Transverse colon (tissue), 4 donors: ENCODE measurements at regions not wholly inside any gene's neighbourhood (a gene's known extent, or its start where the extent isn't known, plus 50 kb on each side); places are given as distances from the start of the nearest gene placed in this dataset.

ENCODE experiments used
- DNase-seq: peaks from one replicate; pipeline ENCODE4 v3.0.0-alpha.2; 2019
- H3K27ac ChIP-seq, 4 donors: fragments of 200-600 bp; sonication (generic); 2 replicates each; pipeline ENCODE4 v1.5.1; 2016 to 2018; ENCODE audit warnings: inconsistent platforms in 4 of 4
- H3K27me3 ChIP-seq: fragments of 200-600 bp; sonication (generic); 2 replicates; pipeline ENCODE4 v1.5.1; 2017; ENCODE audit warnings: inconsistent platforms
- H3K36me3 ChIP-seq, 4 donors: fragments of 200-600 bp; sonication (generic); 2 replicates each; pipeline ENCODE4 v1.5.1; 2017 to 2019; ENCODE audit warnings: inconsistent platforms in 4 of 4
- H3K4me1 ChIP-seq, 4 donors: fragments of 200-600 bp; sonication (generic); 2 replicates each; pipeline ENCODE4 v1.5.1; 2017 to 2020; ENCODE audit warnings: inconsistent platforms in 4 of 4
- H3K4me3 ChIP-seq, 4 donors: fragments of 200-600 bp; sonication (generic); 1 replicate in 1 of 4; 2 replicates in 3 of 4; pipeline versions ENCODE4 v1.5.1 to v1.6.1; 2017 to 2019; ENCODE audit warnings: inconsistent platforms in 4 of 4
- H3K9me3 ChIP-seq, 2 donors: fragments of 200-600 bp; sonication (generic); 2 replicates each; pipeline ENCODE4 v1.5.1; 2017 to 2019; ENCODE audit warnings: inconsistent platforms in 2 of 2
- CTCF ChIP-seq, 5 experiments: fragments of 200-600 bp in 3 of 5; fragments of 450-650 bp in 2 of 5; sonication (generic) in 3 of 5; IDR thresholded peaks; 1 replicate in 2 of 5; 2 replicates in 3 of 5; pipeline ENCODE4 v1.5.1; 2016 to 2017; ENCODE audit warnings: antibody characterized with exemption in 5 of 5, inconsistent platforms in 3 of 5, mild to moderate bottlenecking in 2 of 5, moderate library complexity in 1 of 5
- EP300 ChIP-seq: sonication (generic); formaldehyde crosslinking; IDR thresholded peaks from one replicate; pipeline ENCODE4 v1.6.1; 2017; ENCODE audit warnings: antibody characterized with exemption, low read depth
- POLR2A ChIP-seq: fragments of 450-650 bp; IDR thresholded peaks from one replicate; pipeline ENCODE4 v1.6.1; 2016; ENCODE audit warnings: antibody characterized with exemption, mild to moderate bottlenecking, moderate library complexity
- POLR2AphosphoS5 ChIP-seq, 3 donors: sonication (generic); formaldehyde crosslinking; IDR thresholded peaks; one replicate each; pipeline ENCODE4 v1.6.1; 2016; ENCODE audit warnings: antibody characterized with exemption in 3 of 3
- WGBS, 2 donors: methylation state at CpG; one replicate each; pipeline ENCODE4 v1.1.5; 2018; ENCODE audit warnings: low coverage in 1 of 2; 5-methylcytosine and 5-hydroxymethylcytosine counted together
- in situ Hi-C, 4 donors: fragments of 200-750 bp; cut with MboI; loops; one replicate each; pipeline versions ENCODE4 v1.15.0 to v1.15.1; 2017; ENCODE audit warnings: low sequenced_read_pairs in 3 of 4, low pct_ligation_motif_present in 1 of 4, low pct_unique_long_range_greater_than_20kb in 1 of 4
- intact Hi-C: fragments of 100-400 bp; cut with DNase I; formaldehyde crosslinking; loops from one replicate; pipeline ENCODE4 v1.15.1; 2023; ENCODE audit warnings: low total_unique reads

- intact Hi-C loops (no loop called here), in situ Hi-C loops (no loop called here)
- no peak for DNase-seq
Measured at GRCh38 chr6:76351275-76351674, 278.8 kb upstream of the IMPG1 start.

DNA sequence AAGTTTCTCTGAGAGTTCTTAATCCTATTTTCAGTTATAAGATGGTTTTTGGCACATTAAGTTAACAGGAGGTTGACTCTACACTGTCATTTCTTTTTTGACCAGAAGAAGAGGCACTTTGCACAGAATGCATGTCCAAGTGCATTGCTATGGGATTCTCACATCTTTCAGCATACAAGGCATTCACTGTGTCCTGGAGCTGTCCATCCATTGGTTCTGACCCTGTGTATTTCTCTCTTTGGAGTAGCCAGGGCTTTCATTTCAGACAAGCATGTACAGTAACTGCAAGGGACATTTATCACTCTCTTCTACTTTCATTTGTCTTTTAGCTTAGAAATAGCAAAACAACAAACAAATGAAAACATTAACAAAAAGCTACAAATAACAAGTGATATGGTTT is 275.1 kb upstream of the IMPG1 start:
- H3K27me3 ChIP-seq = no peaks in the 10 kb centered on the region
- no peaks in the 10 kb centered on the region for H3K9me3 ChIP-seq
- H3K36me3 ChIP-seq = no peaks in the 10 kb centered on the region
- TF ChIP-seq POLR2AphosphoS5 (IDR thresholded peaks at IDR 0.05) (no peak), EP300 (no peak), CTCF (IDR thresholded peaks at IDR 0.05) (no peak), POLR2A (no peak)
- in situ Hi-C loops = no loop called here
- no peak overlapping the region for H3K27ac ChIP-seq
- DNase-seq = no peak
- no peaks in the 10 kb centered on the region for H3K4me1 ChIP-seq
- intact Hi-C loops = loop anchor here (1.0 kb wide), 1 partner anchor 8 kb away; no protein-coding TSS in a partner anchor
- no peak overlapping the region for H3K4me3 ChIP-seq

More at GRCh38 chr6:76351275-76351674, 278.8 kb upstream of the IMPG1 start:
- no peaks in the 10 kb centered on the region for H3K36me3 ChIP-seq
- no peak for TF ChIP-seq POLR2AphosphoS5 (IDR thresholded peaks at IDR 0.05)
- TF ChIP-seq CTCF (IDR thresholded peaks at IDR 0.05) = no peak
- TF ChIP-seq EP300 = no peak
- TF ChIP-seq POLR2A = no peak
- no peaks in the 10 kb centered on the region for H3K27me3 ChIP-seq
- H3K27ac ChIP-seq = no peak overlapping the region
- H3K9me3 ChIP-seq = no peaks in the 10 kb centered on the region
- H3K4me1 ChIP-seq = no peaks in the 10 kb centered on the region
- H3K4me3 ChIP-seq = no peak overlapping the region

DNA sequence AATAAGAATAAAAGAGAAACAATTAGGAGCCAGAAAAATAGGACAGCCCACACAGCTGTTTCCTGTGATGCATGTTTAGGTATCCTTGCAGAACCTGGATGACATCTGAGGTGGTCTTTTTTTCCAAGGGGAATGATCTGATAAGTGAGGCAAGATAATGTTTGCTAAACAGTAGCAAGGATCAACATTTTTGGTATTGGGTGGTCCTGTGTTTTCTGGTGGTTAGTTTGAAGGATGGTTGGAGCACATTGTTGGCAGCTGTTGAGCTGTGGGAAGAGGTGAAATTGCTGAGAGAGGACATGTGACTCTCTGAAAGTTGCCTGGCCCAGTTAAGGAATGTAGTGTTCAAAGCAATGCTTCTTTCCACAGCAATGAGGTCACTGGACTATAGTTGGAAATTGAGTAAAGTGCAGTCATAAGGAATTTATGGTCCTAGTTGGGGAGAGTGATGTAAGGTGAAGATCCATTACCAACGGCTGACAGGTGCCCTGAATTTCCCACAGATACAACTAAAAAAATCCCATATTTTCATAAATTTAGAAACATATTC is 270.2 kb upstream of the IMPG1 start:
- Histone ChIP-seq H3K36me3 (no peaks in the 10 kb centered on the region), H3K9me3 (peaks cover 0 to 2% of the 10 kb centered on the region in 2 donors), H3K4me1 (no peaks in the 10 kb centered on the region), H3K4me3 (no peak overlapping the region), H3K27ac (no peak overlapping the region), H3K27me3 (no peaks in the 10 kb centered on the region)
- 50% methylated on average over 1 of the region's 1 CpG for WGBS, 2 donors
- in situ Hi-C loops (no loop called here), intact Hi-C loops (no loop called here)
- TF ChIP-seq POLR2A = no peak
- no peak for TF ChIP-seq EP300
- TF ChIP-seq POLR2AphosphoS5 (IDR thresholded peaks at IDR 0.05) = no peak
- no peak for TF ChIP-seq CTCF (IDR thresholded peaks at IDR 0.05)
- no peak for DNase-seq

DNA sequence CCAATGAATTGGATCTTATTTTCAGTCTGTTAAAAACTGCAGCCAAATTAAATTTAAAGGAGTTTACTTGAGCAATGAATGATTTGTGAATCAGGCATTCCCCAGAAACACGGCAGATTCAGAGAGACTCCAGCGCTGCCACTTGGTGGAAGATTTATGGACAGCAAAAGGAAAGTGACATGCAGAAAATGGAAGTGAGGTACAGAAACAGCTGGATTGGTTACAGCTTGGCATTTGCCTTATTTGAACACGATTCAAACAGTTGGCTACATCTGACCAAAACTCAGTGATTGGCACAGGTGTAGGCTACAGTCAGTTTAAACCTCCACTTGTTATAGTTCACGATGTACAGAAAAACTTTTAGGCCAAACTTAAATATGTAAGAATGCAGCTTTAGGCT is 257.6 kb upstream of the IMPG1 start:
- in situ Hi-C loops = no loop called here
- 70 to 73% methylated on average over 3 to 4 of the region's 4 CpGs for WGBS, 2 donors
- TF ChIP-seq EP300 (no peak), CTCF (IDR thresholded peaks at IDR 0.05) (no peak), POLR2A (no peak)
- Histone ChIP-seq H3K9me3 (peaks cover 0 to 5% of the 10 kb centered on the region in 2 donors), H3K36me3 (no peaks in the 10 kb centered on the region), H3K4me1 (no peaks in the 10 kb centered on the region), H3K27me3 (no peaks in the 10 kb centered on the region), H3K27ac (no peak overlapping the region), H3K4me3 (no peak overlapping the region)
- DNase-seq = no peak
- intact Hi-C loops = no loop called here
